DOHH2 (cell line): ENCODE measurements at regions not wholly inside any gene's neighbourhood (a gene's known extent, or its start where the extent isn't known, plus 50 kb on each side); places are given as distances from the start of the nearest gene placed in this dataset.

Experiments
- H3F3A ChIP-seq: fragments of 200-600 bp; sonication (generic), shearing (Covaris generic); 2 replicates; pipeline ENCODE4 v1.6.0; 2016; ENCODE audit warnings: antibody characterized with exemption, mild to moderate bottlenecking; ENCODE audit not compliant: control insufficient read depth, insufficient read depth
- H3K27ac ChIP-seq: fragments of 200-600 bp; sonication (generic); 2 replicates; pipeline ENCODE4 v1.5.1; 2014; ENCODE audit warnings: low read depth, mild to moderate bottlenecking, low read length, moderate library complexity
- H3K27me3 ChIP-seq: fragments of 200-600 bp; sonication (generic); 2 replicates; pipeline ENCODE4 v1.6.1; 2014; ENCODE audit warnings: mild to moderate bottlenecking, low read length, mixed read lengths; ENCODE audit not compliant: control insufficient read depth
- H3K36me3 ChIP-seq: fragments of 200-600 bp; sonication (generic); 2 replicates; pipeline ENCODE4 v1.6.1; 2014; ENCODE audit warnings: mild to moderate bottlenecking, low read length, moderate library complexity, mixed read lengths; ENCODE audit not compliant: control insufficient read depth
- H3K4me1 ChIP-seq: fragments of 200-600 bp; sonication (generic); 2 replicates; pipeline ENCODE4 v1.6.1; 2014; ENCODE audit warnings: mild to moderate bottlenecking, low read length, mixed read lengths; ENCODE audit not compliant: control insufficient read depth
- H3K4me2 ChIP-seq: fragments of 200-600 bp; sonication (generic); 2 replicates; pipeline ENCODE4 v1.6.0; 2014; ENCODE audit warnings: mild to moderate bottlenecking, low read length, moderate library complexity
- H3K4me3 ChIP-seq: fragments of 200-600 bp; sonication (generic); 2 replicates; pipeline ENCODE4 v1.5.1; 2014; ENCODE audit warnings: mild to moderate bottlenecking, low read length, mixed read lengths
- H3K79me2 ChIP-seq: fragments of 200-600 bp; sonication (generic); 2 replicates; pipeline ENCODE4 v1.6.1; 2014; ENCODE audit warnings: mild to moderate bottlenecking, low read length, mixed read lengths; ENCODE audit not compliant: control insufficient read depth
- H3K9me2 ChIP-seq: fragments of 200-600 bp; sonication (generic); replicated peaks from 2 replicates; pipeline ENCODE4 v1.6.1; 2014; ENCODE audit warnings: mild to moderate bottlenecking, low read length, mixed read lengths; ENCODE audit not compliant: control insufficient read depth
- H3K9me3 ChIP-seq: fragments of 200-600 bp; sonication (generic); 2 replicates; pipeline ENCODE4 v1.6.1; 2014; ENCODE audit warnings: antibody characterized with exemption, low read length, mixed read lengths; ENCODE audit not compliant: control insufficient read depth, insufficient read depth
- H4K20me1 ChIP-seq: fragments of 200-600 bp; sonication (generic); 2 replicates; pipeline ENCODE4 v1.6.0; 2014; ENCODE audit warnings: low read depth, mild to moderate bottlenecking, antibody characterized with exemption, low read length, moderate library complexity; ENCODE audit not compliant: control insufficient read depth, insufficient read depth
- EZH2phosphoT487 ChIP-seq: fragments of 200-600 bp; sonication (generic); IDR thresholded peaks from 2 replicates; pipeline ENCODE4 v1.6.1; 2017; ENCODE audit warnings: borderline replicate concordance, mild to moderate bottlenecking, antibody characterized with exemption, low read length, moderate library complexity, mixed read lengths
- TF ChIP-seq, protein P1 (sequence below): fragments of 200-600 bp; sonication (generic); IDR thresholded peaks from one replicate; pipeline ENCODE4 v1.5.1; 2014; ENCODE audit warnings: antibody characterized with exemption, mild to moderate bottlenecking, low read depth, low read length; ENCODE audit not compliant: poor library complexity, severe bottlenecking

DNA sequence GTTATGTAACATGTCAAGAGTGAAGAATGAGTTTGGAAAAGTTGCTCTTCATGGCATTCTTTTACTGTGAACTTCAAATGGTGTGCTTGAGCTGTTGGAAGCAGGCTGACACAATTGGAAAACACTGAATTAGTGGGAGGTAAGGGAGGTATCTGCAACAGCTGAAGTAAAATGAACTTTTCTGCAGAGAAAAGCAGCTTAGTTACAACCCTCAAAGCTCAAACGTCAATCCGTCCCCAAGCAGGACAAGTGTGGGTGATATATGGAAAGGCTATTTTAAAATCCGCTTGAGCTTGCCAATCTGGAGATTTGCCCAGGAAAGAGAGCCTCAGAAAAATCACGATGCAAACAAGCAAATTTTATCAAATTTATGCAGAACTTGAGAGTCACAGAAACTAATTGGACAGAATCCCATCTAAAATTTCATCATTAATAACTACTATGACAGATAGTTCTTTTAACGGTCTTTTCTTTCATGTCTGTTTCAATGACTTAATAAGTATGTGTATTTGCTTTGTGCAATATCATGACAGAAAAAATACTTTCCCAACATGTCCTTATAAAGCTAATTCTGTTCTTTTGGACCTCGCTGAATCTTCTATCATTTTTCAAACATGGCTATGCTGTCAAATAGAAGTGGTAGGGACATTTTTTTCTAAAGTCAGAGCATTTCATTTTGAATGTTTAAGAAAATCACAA lies 266.6 kb upstream of the SLITRK3 start:
- no peak overlapping the region for H3K4me3 ChIP-seq
- no peak overlapping the region for H3K27ac ChIP-seq
- H3K4me2 ChIP-seq: no peak overlapping the region

GRCh38 chr3:165459924-165460835 lies 264.0 kb upstream of the SLITRK3 start:
- H3K4me3 ChIP-seq: no peak overlapping the region
- no peaks in the 10 kb centered on the region for H3F3A ChIP-seq
- no peaks in the 10 kb centered on the region for H3K27me3 ChIP-seq
- TF ChIP-seq EZH2phosphoT487: no peak
- TF ChIP-seq, protein P1, sequence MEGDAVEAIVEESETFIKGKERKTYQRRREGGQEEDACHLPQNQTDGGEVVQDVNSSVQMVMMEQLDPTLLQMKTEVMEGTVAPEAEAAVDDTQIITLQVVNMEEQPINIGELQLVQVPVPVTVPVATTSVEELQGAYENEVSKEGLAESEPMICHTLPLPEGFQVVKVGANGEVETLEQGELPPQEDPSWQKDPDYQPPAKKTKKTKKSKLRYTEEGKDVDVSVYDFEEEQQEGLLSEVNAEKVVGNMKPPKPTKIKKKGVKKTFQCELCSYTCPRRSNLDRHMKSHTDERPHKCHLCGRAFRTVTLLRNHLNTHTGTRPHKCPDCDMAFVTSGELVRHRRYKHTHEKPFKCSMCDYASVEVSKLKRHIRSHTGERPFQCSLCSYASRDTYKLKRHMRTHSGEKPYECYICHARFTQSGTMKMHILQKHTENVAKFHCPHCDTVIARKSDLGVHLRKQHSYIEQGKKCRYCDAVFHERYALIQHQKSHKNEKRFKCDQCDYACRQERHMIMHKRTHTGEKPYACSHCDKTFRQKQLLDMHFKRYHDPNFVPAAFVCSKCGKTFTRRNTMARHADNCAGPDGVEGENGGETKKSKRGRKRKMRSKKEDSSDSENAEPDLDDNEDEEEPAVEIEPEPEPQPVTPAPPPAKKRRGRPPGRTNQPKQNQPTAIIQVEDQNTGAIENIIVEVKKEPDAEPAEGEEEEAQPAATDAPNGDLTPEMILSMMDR: no peak
- H3K4me1 ChIP-seq: no peaks in the 10 kb centered on the region
- H3K9me2 ChIP-seq: no peaks in the 10 kb centered on the region; the same call in 1 of the 2 replicates
- no peaks in the 10 kb centered on the region for H3K79me2 ChIP-seq
- no peaks in the 10 kb centered on the region for H3K36me3 ChIP-seq
- no peaks in the 10 kb centered on the region for H3K9me3 ChIP-seq
- H3K4me2 ChIP-seq: no peak overlapping the region
- H3K27ac ChIP-seq: no peak overlapping the region
- H4K20me1 ChIP-seq: no peaks in the 10 kb centered on the region

More for the DNA sequence above, 266.6 kb upstream of the SLITRK3 start:
- TF ChIP-seq, protein P1: no peak
- no peak for TF ChIP-seq EZH2phosphoT487
- H3K27me3 ChIP-seq: no peaks in the 10 kb centered on the region
- no peaks in the 10 kb centered on the region for H3F3A ChIP-seq
- no peaks in the 10 kb centered on the region for H4K20me1 ChIP-seq
- H3K9me3 ChIP-seq: no peaks in the 10 kb centered on the region
- no peaks in the 10 kb centered on the region for H3K36me3 ChIP-seq
- H3K9me2 ChIP-seq: no peaks in the 10 kb centered on the region; the same call in 1 of the 2 replicates
- no peaks in the 10 kb centered on the region for H3K4me1 ChIP-seq
- no peaks in the 10 kb centered on the region for H3K79me2 ChIP-seq

GRCh38 chr3:165459111-165459510 lies 262.9 kb upstream of the SLITRK3 start:
- TF ChIP-seq, protein P1: no peak
- no peak for TF ChIP-seq EZH2phosphoT487
- Histone ChIP-seq H3K4me1 (no peaks in the 10 kb centered on the region), H3K4me2 (no peak overlapping the region), H3K4me3 (no peak overlapping the region), H3F3A (no peaks in the 10 kb centered on the region), H3K27ac (no peak overlapping the region), H3K36me3 (no peaks in the 10 kb centered on the region), H3K9me3 (no peaks in the 10 kb centered on the region), H3K27me3 (no peaks in the 10 kb centered on the region), H3K9me2 (no peaks in the 10 kb centered on the region; the same call in 1 of the 2 replicates), H4K20me1 (no peaks in the 10 kb centered on the region), H3K79me2 (no peaks in the 10 kb centered on the region)
